NCI-H2196 (cell line): ENCODE measurements at regions not wholly inside any gene's neighbourhood (a gene's known extent, or its start where the extent isn't known, plus 50 kb on each side); places are given as distances from the start of the nearest gene placed in this dataset.
A peak's percentile ranks its signal among the peaks of the same experiment; 100 is the strongest.

Experiments used
- DNase-seq: peaks from one replicate; lab custom pipeline; 2025; ENCODE audit not compliant: unreplicated experiment; lab: John Stamatoyannopoulos, UW

DNA sequence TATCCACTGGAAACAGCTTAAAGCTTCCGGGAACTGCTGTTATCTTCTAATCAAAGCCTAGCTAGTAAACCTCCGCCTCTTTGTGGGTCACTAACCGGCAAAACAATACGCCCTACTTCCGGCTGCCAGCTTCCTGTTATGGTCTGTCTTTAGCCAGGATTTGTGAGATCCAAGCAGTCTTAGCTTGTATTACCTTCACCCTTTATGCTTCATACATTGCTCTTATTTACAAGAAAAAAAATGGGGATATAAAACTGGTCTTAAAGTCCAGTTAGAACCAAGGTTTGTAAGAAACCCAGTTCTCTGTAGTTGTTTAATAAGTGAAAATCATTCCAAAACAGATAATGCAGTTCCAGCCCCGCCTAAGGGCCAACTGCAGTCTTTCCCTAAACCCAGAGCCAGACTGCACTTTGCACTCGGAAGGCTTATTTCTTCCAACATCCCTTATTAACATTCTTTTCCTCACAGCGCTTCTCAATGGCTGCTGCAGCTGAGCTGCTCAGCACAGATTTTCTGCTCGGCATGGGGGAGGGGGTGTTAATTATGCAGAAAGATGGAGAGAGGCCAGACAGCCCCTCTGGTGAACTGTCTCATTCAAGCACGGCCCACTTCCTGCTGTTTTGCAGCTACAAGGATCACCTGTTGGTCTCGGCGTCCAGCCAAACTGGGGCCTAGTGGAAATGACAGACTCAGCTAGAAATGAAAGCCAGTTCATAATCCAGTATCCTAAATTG, 368.4 kb downstream of the KLF12 start:
- peak; percentile 79 for DNase-seq

DNA sequence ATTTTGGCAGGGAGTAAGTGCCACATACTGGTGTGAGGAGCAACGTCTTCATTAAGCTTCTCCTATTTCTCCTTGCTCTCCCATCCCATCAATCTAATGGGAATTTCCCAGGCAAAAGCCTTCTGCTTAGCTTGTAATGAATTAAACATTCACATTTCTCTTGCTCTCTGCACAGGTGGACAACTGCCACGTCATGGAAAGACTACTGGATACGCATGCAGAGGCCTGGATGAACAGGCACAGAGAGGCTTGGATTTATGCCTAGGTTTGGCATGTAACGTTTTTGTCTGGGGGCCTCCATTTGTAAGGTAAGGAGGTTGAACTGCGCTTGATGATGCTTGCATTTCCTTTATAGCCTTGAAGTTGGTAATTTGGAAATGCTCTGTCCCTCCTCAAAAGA, 374.8 kb downstream of the KLF12 start:
- DNase-seq: no peak

DNA sequence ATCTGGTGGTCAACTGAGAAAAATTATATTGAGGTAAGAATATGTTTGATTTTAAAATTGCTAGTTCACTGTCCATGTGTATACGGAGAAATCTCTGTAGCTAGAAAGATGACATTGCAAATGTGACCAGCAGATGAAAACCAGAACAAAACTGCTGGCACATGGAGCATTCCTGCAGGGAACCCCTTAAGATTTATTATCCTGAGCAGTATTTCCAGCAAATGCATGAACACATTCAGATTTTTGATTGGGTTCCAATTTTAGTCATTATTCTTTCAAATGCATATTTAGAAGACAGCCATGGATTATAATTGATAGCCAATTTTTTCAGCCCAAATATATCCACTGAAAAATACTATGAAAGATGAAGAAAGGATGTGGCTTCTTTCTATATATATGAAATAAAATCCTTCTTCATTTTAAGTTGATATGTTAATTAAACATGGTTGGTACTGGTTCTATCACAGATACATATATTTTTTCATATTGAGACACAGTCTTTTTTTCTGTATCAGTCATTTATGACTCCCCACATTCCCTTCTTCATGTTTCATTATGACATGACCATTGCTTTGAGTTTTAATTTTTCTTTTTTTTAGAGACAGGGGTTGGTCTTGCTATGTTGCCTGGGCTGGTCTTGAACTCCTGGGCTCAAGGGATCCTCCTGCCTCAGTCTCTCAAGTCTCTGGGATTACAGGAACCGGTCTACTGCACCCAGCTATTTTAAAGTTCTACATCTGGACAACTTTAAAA, 376.5 kb downstream of the KLF12 start:
- no peak for DNase-seq

DNA sequence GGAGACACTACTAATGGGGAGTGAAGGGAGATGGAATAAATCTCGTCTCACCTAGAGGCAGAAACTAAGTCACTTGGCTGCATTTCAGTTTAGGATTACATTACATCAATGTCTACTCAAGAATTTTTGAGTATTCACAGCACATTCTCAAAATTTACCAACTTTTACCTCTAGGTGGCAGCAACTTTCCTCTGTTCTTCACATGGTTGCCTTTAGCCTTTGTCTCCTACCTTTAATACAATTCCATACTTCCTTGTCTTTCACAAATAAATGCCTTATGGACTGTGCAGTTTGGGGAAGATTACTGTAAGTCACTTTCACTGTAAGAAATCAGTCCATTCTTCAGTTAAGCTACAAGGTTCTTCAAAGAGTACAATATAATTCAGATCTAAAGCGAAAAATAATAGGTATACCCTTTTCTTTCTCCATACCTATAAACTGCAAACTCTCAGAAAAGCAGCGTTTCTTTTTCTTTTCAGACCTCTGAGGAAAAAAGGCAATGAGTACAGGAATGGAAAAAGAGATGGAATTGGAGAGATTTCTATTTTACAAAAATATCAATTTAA, 379.4 kb downstream of the KLF12 start:
- DNase-seq: peak; percentile 55

DNA sequence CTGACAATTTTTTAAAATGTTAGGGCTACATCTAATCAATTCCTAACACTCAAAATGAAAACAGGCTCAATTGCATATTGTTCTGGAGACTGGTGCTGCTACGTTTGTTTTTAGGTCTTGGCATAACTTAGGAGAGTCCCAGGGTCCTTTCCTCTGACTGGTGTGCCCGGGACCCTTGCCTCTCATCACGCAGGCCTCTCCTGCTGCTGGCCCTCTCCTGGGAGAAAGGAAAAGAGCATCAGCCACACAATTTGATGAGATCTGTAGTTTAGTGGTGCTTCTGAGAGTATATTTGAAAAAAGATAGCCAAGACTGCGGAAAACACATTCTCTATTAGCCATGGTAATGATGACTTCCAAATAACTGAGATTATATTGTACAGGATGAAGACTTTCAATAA, 380.0 kb downstream of the KLF12 start:
- DNase-seq: no peak

DNA sequence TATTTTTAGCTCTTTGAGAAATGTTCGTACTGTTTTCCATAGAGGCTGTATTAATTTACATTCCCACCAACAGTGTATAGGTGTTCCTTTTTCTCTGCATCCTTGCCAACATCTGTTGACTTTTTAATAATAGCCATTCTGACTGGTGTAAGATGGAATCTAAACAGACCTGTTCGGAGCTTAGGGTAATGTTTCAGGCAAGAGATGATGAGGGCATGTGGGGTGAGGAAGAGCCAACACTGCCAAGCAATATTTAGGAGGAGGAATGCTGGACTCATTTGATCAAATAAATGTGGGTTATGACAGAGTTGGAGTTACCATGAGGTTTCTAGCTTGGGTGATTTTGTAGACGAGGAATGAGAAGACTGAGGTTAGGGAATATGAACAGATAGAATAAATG, 382.9 kb downstream of the KLF12 start:
- DNase-seq: no peak

DNA sequence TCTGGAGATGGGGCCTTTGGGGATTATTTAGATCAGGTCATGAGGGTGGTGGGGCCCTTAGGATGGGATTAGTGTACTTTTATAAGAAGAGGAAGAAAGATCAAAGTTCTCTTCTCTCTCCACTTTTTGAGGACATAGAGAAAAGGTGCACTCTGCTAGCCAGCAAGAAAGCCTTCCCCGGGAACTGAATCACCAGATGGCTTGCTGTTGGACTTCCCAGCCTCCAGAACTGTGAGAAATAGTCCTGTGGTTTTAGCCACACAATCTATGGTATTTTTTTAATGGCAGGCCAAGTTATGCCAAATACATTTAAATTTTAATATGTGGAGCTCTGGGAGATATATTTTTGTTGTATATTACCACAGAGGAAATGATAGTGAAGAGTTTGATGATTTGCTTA, 385.8 kb downstream of the KLF12 start:
- no peak for DNase-seq

DNA sequence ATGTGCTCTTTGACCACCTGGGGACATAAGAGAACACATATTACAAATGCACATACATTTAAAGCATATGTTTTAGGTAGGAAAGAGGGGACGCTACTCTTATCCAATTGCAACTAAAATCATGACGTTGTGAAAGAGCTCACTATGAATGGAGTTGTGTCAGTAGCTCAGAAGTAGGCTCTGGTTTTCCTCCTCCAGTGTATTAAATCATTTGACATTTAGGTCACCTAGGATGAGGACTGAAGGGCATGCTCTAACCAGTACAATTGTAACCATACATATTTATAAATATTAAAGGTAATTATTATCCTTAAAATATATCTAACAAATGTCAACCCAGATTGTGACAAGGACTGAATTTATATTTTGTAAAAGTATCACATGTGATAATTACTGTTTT, 389.0 kb downstream of the KLF12 start:
- no peak for DNase-seq

DNA sequence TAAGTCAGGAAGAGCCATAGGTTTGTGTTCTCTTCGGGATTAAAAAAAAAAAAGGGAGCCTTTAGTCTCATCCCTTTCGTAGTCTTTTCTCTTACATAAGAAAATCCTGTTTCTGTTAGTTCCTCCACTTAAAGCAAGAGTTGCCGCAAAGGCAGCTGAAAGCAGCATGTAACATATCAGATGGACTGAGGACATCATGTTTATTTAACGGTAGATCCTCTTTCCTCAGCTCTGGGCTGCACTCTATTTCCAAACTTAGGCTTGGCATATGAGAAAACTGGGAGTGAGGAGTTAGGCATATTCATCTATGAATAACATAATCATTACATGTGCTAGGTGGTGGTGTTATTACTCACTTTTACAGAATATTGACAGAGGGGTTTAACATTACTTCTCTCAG, 391.2 kb downstream of the KLF12 start:
- no peak for DNase-seq

DNA sequence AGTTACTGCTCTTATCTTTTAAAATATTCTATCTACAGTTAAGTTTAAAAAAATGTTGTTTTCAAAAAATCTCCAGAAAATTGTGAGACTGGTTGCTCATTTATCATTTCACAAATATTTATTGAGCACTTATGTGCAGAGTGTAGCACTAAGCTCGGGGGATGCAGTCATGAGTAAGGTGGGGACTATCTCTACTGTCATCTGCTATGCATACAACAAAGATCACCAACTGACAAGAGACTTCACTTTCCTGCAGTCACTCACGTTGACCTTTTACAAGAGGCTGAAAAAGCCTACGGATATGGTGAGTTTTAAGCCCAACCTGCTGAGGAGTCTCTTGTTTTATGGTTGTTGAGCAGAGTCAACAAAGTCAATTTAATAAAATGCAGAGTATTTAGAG, 392.5 kb downstream of the KLF12 start:
- no peak for DNase-seq

DNA sequence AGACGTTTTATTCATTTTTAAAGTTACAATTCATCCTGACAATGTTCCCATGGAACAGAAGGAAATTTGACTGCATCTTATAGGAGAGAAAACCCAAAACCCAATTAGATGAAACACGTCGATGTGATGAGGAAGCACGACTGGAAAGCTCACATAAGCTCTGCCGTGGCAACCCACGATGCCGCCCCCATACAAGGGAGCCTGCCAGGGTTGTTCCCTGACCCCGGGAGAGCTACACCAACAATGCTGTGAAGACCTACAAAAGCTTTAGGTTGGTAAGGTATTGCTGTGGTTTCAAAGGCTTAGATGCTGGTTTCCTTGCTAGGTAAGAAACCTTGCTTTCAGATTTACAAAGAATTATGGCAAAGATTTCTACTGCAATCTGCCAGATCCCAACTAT, 393.1 kb downstream of the KLF12 start:
- DNase-seq: no peak

DNA sequence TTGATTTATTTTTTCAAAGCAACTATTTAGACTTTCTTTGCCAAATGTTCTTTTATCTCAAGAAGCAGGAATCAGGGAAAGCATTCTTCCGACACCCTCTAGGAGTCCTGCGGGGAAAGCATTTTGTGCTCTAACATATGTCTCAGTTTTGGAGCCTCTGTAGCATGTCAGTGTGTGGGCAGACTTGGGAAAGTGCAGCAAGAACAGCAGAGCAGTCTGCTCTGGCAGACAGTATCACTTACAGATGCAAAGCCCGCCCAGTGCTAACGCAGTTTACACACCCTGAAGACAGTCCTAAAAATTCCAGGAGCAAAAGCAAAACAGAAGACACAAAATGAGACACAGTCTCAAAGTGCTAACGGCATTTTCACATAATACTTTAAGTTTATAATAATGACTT, 393.5 kb downstream of the KLF12 start:
- no peak for DNase-seq

DNA sequence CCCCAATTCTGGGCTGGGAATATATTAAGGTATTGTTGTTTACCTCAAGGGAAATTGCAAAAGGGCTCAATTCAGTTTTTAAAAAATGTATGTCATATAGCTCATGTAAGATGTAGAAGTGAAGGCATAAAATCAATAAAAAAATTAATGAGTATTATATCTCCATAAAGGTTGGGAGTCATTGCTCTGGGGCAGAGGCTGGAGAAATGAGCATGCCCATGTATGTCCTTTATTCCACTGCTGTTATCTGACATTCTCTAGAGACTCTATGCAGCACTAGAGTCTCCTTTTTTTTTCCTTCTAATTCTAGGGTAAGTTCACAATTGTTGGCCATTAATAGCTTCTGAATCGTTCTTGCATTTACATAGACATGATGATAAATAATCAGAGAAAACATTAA, 394.8 kb downstream of the KLF12 start:
- no peak for DNase-seq

DNA sequence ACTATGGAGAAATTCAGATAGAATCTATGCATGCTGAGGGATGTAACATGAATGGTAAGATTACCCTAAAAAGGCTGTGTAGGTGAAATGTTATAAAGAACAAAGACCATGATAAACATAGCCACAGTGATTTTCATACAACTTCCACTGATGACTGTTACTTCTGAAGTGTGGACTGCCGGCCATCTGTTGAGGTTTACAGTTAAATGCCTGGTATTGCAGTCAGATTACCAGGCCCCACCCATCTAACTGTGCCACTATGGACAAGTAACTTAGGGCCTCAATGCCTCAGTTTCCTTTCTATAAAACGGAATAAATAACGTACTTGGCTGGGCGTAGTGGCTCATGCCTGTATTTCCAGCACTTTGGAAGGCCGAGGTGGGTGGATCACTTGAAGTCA, 395.6 kb downstream of the KLF12 start:
- no peak for DNase-seq

DNA sequence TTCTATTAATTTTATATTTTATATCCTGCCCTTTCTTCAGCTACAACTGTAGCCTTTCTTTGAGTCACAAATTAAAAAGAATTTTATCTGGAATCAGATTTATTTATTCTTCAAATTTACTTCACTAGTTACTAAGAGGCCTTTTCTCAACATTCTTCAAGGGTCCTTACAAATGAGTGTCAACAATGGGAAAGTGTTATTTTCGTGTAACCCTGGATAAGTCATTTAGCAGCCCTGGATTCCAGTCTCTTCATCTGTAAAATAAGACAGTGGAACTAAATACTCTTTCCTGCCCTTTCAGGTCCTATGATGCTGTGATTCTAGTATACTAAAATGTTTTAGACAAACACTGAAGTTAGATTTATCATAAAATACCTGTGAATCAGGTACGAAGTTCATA, 397.0 kb downstream of the KLF12 start:
- no peak for DNase-seq

DNA sequence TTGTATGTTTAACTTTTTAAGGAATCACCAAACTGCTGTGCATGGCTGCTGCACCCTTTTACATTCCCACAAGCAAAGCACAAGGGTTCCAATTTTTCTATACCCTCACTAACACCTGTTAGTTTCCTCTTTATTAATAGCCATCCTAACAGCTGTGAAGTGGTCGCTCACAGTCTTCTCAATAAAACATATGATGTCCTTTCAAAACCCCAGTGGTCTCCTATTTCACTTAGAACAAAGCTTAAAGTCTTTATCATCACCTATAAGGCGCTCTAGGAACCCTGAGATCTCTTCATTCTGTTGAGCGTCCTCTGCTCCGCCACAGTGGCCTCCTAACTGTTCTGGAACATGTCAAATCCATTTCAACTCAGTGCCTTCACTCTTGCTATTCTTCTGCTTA, 400.5 kb downstream of the KLF12 start:
- DNase-seq: no peak

DNA sequence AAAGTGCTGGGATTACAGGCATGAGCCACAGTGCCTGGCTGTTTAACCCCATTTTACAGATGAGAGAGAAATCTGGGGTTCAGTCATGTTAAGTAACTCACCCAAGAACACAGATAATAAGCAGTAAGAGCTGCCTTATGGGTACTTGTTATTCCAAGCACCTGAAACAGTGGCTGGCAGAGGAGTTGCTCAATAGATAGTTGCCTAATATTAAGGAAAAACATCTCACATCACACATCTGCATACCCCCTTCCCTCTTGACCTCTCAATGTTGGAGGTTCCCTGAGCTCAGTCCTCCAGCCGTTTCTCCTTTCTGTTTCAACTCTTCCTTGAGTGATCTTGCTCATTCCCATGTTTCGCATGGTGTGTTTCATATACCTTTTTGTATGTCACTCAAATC, 401.9 kb downstream of the KLF12 start:
- no peak for DNase-seq

DNA sequence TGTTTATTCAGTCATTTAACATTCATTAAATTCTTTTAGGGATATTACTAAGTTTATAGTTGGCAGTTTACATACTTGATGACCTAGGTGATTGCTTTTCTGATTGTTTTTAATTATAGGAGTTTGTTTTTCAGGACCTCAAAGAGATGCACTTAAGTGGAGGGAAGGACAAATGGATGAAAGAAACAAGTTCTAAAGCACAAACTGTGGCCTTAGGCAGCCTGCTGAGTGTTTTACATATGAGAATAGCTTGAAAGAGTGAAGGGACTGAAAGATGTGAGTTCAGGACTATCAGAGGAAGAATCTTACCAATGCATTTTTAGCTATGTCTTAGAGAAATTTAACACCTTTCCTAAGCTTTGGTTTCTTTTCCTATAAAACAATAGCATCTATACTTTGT, 402.6 kb downstream of the KLF12 start:
- DNase-seq: no peak

DNA sequence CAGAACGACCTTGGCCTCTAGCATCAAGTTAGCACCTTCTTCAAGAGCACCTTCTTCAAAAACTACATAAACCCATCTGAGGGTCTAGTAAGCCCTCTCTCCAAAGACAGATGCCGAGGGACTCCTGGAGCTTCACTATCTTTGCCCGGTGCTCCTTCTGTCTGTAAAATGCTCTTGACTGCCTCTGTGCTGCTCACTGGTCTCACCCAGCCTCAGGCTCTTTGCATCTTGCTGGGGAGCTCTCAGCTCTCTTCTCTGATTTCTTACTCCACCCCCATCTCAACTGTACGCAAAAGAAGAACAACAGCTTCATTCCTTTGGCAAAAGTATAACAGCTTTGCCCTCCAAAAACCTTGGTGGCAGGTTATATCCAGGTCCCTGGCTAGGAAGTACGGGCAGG, 404.2 kb downstream of the KLF12 start:
- DNase-seq: no peak

DNA sequence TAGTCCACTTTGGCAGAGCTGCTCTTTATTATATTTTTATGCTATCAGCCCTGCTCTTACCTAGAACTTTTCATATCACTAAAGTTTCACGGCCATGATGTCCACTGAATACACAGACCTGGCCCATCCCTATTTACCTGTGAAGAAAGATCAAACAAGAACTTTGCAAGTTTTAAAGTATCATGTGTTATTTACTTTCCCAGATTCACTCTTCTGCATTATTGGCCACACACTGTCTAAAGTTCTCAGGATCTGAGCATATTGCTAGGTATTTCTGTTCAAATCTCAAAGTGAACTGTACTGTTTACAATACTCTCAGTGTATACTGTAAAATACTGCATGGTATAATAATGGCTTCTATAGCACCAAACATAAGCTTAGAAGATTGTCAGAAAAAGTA, 405.2 kb downstream of the KLF12 start:
- DNase-seq: no peak

DNA sequence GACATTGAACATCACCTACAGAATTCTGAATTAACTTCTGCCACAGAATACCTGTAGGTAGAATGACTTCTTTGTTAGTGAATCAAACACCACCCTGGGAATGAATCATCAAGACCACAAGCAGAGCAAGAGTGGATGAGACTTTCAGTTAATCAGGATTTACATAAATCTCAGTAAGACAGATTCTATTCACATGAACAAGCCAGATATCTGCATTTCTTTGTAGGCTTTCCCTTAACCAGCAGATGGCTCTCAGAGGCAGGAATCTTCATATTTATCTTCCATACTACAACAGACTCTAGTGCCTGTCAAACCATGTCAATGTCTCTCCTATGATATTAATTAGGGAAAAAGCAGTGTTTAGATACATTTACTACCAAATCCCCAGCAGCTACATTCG, 412.1 kb downstream of the KLF12 start:
- DNase-seq: no peak

DNA sequence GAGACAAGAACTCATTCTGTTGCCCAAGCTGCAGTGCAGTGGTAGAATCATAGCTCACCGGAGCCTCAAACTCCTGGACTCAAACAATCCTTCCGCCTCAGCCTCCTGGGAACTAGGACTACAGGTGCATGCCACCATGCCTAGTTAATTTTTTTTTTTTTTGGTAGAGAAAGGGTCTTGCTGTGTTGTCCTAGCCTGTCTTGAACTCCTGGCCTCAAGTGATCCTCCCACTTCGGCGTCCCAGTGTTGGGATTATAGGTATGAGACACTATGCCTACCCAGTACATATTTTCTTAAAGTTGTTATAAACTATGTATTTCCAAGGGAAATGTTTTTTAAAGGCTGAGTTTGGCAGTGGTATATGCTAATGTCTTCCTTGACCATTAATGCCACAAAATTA, 412.6 kb downstream of the KLF12 start:
- DNase-seq: no peak
